BJ (cell line): ENCODE measurements at regions not wholly inside any gene's neighbourhood (a gene's known extent, or its start where the extent isn't known, plus 50 kb on each side); places are given as distances from the start of the nearest gene placed in this dataset.

Experiments used
- CTCF ChIA-PET: fragments of 350-600 bp; formaldehyde crosslinking; extraction: SDS; loops from one replicate; lab custom pipeline; 2021; ENCODE audit warnings: antibody characterized with exemption, inconsistent platforms; lab: Yijun Ruan, JAX
- POLR2A ChIA-PET: fragments of 300-600 bp; sonication (Branson Sonifier 250); formaldehyde crosslinking; extraction: SDS; loops from one replicate; lab custom pipeline; 2021; ENCODE audit warnings: antibody characterized with exemption; lab: Charles Lee
- DNase-seq: peaks from one replicate; pipeline ENCODE4 v3.0.0-alpha.2; 2011; ENCODE audit warnings: low read depth
- H3K27me3 ChIP-seq: 2 replicates; pipeline ENCODE4 v1.6.0; 2011; ENCODE audit warnings: low read length; ENCODE audit not compliant: control insufficient read depth, insufficient read depth
- H3K36me3 ChIP-seq: 2 replicates; pipeline ENCODE4 v1.5.1; 2011; ENCODE audit warnings: low read length; ENCODE audit not compliant: control insufficient read depth, insufficient read depth
- H3K4me3 ChIP-seq: 2 replicates; pipeline ENCODE4 v1.5.1; 2011; ENCODE audit warnings: low read depth, mild to moderate bottlenecking, control low read depth, low read length
- TF ChIP-seq, protein P1 (sequence below): IDR thresholded peaks from 2 replicates; pipeline ENCODE4 v1.5.1; 2011; ENCODE audit warnings: low read depth, mild to moderate bottlenecking, control low read depth, inconsistent platforms, low read length, moderate library complexity; ENCODE audit not compliant: insufficient read depth

DNA sequence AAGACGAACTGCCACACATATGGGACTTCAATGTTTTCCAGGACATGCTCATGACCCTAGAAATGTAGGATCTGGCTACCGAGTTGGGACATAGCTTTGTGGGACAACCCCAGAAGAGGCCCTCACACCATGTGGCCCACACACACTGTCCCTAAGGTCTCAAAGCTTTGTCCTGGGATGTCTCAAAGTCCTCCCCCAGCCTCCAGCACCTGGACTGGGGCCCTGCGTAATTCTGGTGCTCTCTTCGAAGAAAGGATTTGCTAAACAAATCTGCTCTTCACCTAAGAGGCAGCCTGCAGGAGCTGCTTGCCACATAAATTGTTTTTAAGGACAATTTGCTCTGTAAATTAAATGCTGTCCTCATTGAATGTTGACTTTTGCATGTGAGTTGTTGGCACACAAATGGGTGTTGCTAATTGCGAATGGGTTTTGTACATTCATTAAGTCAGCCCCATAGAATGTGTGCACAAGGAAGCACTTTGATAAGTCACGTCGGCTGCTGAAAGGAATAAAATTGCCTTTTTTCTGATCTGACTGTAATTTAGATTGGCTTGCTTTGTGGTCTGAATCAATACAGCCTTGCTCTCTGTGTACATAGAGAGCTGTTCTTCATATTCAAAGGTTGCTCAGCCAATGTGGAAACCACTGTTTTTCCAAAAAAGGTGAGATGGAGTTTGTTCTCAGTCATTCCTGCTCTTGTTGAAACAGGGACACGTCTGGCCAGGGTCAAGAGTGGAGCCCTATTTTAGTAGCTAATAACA, 161.6 kb upstream of the PWP1 start:
- Histone ChIP-seq H3K4me3 (no peak overlapping the region), H3K27me3 (no peaks in the 10 kb centered on the region), H3K36me3 (no peaks in the 10 kb centered on the region)
- TF ChIP-seq, protein P1, sequence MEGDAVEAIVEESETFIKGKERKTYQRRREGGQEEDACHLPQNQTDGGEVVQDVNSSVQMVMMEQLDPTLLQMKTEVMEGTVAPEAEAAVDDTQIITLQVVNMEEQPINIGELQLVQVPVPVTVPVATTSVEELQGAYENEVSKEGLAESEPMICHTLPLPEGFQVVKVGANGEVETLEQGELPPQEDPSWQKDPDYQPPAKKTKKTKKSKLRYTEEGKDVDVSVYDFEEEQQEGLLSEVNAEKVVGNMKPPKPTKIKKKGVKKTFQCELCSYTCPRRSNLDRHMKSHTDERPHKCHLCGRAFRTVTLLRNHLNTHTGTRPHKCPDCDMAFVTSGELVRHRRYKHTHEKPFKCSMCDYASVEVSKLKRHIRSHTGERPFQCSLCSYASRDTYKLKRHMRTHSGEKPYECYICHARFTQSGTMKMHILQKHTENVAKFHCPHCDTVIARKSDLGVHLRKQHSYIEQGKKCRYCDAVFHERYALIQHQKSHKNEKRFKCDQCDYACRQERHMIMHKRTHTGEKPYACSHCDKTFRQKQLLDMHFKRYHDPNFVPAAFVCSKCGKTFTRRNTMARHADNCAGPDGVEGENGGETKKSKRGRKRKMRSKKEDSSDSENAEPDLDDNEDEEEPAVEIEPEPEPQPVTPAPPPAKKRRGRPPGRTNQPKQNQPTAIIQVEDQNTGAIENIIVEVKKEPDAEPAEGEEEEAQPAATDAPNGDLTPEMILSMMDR: no peak
- DNase-seq: no peak
- POLR2A ChIA-PET: no interaction called here
- CTCF ChIA-PET: no interaction called here

DNA sequence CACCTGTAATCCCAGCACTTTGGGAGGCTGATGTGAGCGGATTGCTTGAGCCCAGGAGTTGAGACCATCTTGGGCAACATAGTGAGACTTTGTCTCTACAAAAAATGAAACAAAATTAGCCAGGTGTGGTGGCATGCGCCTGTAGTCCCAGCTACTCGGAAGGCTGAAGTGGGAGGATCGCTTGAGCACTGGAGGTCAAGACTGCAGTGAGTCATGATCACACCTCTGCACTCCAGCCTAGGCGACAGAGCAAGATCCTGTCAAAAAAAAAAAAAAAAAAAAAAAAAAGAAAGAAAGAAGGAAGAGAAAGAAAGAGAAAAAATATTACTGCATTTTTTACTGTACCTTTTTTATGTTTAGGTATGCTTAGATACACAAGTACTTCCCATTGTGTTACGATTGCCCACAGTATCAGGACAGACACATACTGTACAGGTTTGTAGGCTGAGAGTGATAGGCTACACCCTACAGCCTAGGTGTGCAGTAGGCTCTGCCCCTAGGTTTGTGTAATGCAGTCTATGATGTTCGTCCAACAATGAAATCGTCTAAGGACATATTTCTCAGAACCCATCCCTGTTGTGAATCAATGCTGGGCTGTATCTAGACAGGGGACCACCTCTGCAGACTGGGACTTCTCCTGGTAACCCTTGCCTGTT, 160.4 kb upstream of the PWP1 start:
- POLR2A ChIA-PET: no interaction called here
- no peak for DNase-seq
- CTCF ChIA-PET: no interaction called here
- no peaks in the 10 kb centered on the region for H3K27me3 ChIP-seq
- no peak overlapping the region for H3K4me3 ChIP-seq
- TF ChIP-seq, protein P1: no peak
- no peaks in the 10 kb centered on the region for H3K36me3 ChIP-seq

DNA sequence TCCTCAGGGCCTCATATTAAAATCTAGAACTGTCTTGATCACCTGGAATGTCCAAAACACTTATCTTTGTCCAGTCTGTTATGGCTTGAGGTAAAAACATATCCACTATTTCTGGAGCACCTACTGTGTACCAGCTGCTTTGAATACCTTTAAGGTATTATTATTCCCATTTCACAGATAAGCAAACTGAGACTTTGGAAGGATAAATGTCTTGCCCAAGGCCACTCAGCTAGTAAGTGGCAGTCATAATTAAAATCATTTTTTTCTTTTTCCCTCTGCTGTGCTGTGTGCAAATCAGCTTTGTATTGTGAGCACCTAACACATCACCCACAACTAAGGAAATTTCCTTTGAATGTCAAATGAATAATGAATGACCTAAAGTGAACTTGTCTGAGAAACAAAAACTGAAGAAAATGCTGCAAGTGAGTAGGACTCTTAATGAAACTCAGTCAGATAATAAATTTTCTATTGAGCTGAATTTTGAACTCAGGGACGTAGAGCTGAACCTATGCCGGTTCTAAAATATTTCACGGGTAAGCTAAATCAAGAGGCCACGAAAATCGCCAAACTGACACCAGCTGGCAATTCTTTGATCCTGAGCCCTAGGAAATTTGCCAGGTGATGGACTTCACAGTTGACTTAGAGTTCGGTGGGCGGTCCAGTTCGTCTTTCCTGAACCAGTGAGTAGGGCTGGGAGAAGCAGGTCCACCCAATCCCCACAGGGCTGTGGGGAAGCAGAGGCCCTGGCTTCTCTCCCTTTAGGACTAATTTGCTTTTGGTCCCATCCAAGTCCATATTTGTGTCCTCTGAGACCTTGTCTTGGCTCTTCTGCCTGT, 159.7 kb upstream of the PWP1 start:
- POLR2A ChIA-PET: no interaction called here
- H3K4me3 ChIP-seq: no peak overlapping the region
- H3K36me3 ChIP-seq: no peaks in the 10 kb centered on the region
- no peak for DNase-seq
- H3K27me3 ChIP-seq: no peaks in the 10 kb centered on the region
- CTCF ChIA-PET: no interaction called here
- TF ChIP-seq, protein P1: no peak

DNA sequence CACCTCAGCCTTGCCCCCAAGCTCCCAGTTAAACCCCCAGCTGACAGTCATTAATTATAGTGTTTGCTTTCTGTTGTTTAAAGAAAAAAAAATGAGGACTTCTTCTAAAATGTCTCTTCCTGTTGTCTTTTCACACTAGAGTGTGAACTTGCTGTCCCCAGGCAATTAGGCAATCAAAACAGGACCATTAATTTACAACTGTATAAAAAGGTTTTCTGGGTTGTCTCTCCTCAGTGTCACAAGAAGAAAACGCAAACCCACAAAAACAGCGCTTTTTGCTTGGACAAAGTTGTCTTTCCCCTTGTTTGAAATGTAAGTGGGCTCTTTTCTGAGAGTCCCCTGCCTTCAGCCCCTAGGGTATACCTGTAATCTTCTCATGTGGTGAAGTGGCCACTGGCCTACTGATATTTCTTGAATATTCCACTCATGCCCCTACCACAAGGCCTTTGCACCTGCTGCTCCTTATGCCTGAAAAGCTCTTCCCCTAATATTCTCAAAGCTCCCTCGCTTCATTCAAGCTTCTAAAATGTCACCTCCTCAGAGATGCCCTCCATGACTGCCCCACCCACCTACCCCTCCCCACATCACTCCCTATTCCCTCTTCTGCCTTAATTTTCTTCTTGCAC, 158.9 kb upstream of the PWP1 start:
- ChIA-PET POLR2A (no interaction called here), CTCF (interaction anchor here (0.7 kb wide), 1 partner anchor 53 kb away, joined by 3 read pairs; no protein-coding TSS in a partner anchor)
- Histone ChIP-seq H3K4me3 (no peak overlapping the region), H3K36me3 (no peaks in the 10 kb centered on the region), H3K27me3 (no peaks in the 10 kb centered on the region)
- DNase-seq: no peak
- TF ChIP-seq, protein P1: no peak
